Tibial artery (tissue), 4 donors: ENCODE measurements at regions not wholly inside any gene's neighbourhood (a gene's known extent, or its start where the extent isn't known, plus 50 kb on each side); places are given as distances from the start of the nearest gene placed in this dataset.

Experiments
- DNase-seq, 2 donors: peaks; one replicate each; pipeline ENCODE4 v3.0.0-alpha.2; 2019
- H3K27ac ChIP-seq, 2 donors: fragments of 200-600 bp; sonication (generic) in 1 of 2; 1 replicate in 1 of 2; 2 replicates in 1 of 2; pipeline ENCODE4 v1.5.1; 2018 to 2019; ENCODE audit warnings: mild to moderate bottlenecking in 1 of 2
- H3K27me3 ChIP-seq, 2 donors: fragments of 200-600 bp; sonication (generic) in 1 of 2; one replicate each; pipeline versions ENCODE4 v1.5.1 to v1.6.0; 2016 to 2019
- H3K36me3 ChIP-seq, 3 donors: fragments of 200-600 bp; sonication (generic) in 2 of 3; one replicate each; pipeline ENCODE4 v1.5.1; 2016 to 2019; ENCODE audit warnings: mild to moderate bottlenecking in 2 of 3
- H3K4me1 ChIP-seq, 4 donors: fragments of 200-600 bp; sonication (generic) in 2 of 4; 1 replicate in 3 of 4; 2 replicates in 1 of 4; pipeline ENCODE4 v1.5.1; 2016 to 2019
- H3K4me3 ChIP-seq, 2 donors: fragments of 200-600 bp; sonication (generic) in 1 of 2; 1 replicate in 1 of 2; 2 replicates in 1 of 2; pipeline ENCODE4 v1.5.1; 2018 to 2019; ENCODE audit warnings: mild to moderate bottlenecking in 2 of 2
- H3K9me3 ChIP-seq, 3 donors: fragments of 200-600 bp; sonication (generic) in 1 of 3; one replicate each; pipeline ENCODE4 v1.5.1; 2016 to 2019
- CTCF ChIP-seq, 2 experiments: fragments of 200-600 bp in 1 of 2; fragments of 450-650 bp in 1 of 2; IDR thresholded peaks; one replicate each; pipeline ENCODE4 v1.5.1; 2017 to 2019; ENCODE audit warnings: antibody characterized with exemption in 2 of 2, mild to moderate bottlenecking in 1 of 2, moderate library complexity in 1 of 2
- intact Hi-C: fragments of 100-400 bp; cut with DNase I; formaldehyde crosslinking; loops from one replicate; pipeline ENCODE4 v1.15.0; 2023; ENCODE audit warnings: low total_unique reads

DNA sequence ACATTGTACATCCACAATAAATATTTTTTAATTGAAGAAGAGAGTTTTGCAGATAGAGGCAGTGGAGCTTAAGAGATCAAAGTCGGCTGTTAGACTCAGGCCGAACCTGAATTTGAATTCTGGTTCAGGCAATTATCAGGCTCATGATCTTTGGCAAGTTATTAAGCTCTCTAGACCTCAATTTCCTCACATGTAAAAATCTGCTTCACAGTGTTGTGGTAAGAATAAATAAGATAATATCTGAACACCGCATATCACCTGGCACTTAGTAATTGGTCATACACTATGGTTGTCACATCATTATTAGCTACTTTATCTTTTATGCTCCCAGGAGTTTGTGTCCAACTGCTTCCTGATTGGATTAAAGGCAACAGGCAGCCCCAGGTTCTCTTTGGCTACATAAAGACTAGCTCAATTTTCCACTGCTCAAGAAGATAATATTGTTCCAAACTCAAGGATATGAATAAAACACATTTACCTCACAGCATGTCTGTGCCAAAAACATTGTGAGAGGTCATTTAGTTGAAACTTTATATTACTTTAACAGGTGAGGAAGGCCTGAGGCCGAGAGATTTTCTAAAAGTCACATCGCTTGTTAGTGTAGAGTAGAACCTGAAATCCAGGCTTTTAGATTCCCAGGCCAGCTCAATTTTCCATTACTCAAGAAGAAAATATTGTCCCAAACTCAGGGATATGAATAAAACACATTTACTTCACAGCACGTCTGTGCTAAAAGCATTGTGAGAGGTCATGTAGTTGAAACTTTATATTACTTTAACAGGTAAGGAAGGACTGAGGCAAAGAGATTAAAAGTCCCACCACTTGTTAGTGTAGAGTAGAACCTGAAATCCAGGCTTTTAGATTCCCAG lies 289.2 kb upstream of the PTGER4 start:
- no peak overlapping the region for H3K27ac ChIP-seq
- intact Hi-C loops = no loop called here

GRCh38 chr5:40389591-40389990 lies 290.1 kb upstream of the PTGER4 start:
- Histone ChIP-seq H3K4me1 (peaks cover 0 to 11% (median 2%) of the 10 kb centered on the region in 4 donors), H3K27me3 (no peaks in the 10 kb centered on the region), H3K4me3 (no peak overlapping the region), H3K9me3 (no peaks in the 10 kb centered on the region), H3K27ac (no peak overlapping the region), H3K36me3 (no peaks in the 10 kb centered on the region)
- intact Hi-C loops = no loop called here
- DNase-seq = no peak
- TF ChIP-seq CTCF (IDR thresholded peaks at IDR 0.05) = no peak

More for the DNA sequence above, 289.2 kb upstream of the PTGER4 start:
- DNase-seq = no peak
- no peak overlapping the region for H3K4me3 ChIP-seq
- H3K27me3 ChIP-seq = no peaks in the 10 kb centered on the region
- TF ChIP-seq CTCF (IDR thresholded peaks at IDR 0.05) = no peak
- no peaks in the 10 kb centered on the region for H3K9me3 ChIP-seq
- no peaks in the 10 kb centered on the region for H3K36me3 ChIP-seq
- peaks cover 0 to 4% (median 2%) of the 10 kb centered on the region in 4 donors for H3K4me1 ChIP-seq

GRCh38 chr5:40386289-40386688 lies 293.4 kb upstream of the PTGER4 start:
- TF ChIP-seq CTCF (IDR thresholded peaks at IDR 0.05) = no peak
- no peaks in the 10 kb centered on the region for H3K9me3 ChIP-seq
- H3K4me1 ChIP-seq = peaks cover 0 to 26% (median 2%) of the 10 kb centered on the region in 4 donors
- no peaks in the 10 kb centered on the region for H3K36me3 ChIP-seq
- no peak overlapping the region for H3K4me3 ChIP-seq
- H3K27me3 ChIP-seq = no peaks in the 10 kb centered on the region
- no peak overlapping the region for H3K27ac ChIP-seq
- DNase-seq = no peak
- intact Hi-C loops = no loop called here

DNA sequence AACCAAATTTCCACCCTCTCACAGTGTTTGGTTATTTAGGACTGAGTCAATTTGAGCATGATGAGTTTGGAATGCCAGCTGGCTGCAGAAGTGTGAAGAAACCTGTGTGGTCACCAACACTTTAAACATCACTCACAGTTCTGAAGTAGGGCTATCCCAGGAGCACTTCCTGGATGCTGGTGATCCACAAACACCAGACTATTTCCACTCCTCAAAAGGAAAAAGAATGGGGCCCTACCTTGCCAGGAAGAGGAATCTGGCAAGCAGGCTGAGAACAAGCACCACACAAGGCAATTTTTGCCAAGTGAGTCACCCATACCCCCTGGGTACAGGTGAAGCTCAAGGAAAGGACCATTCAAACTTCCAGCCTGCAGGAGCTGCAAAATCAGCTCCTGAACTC lies 294.2 kb upstream of the PTGER4 start:
- Histone ChIP-seq H3K36me3 (no peaks in the 10 kb centered on the region), H3K4me3 (no peak overlapping the region), H3K27ac (no peak overlapping the region), H3K27me3 (no peaks in the 10 kb centered on the region), H3K4me1 (peaks cover 0 to 26% (median 2%) of the 10 kb centered on the region in 4 donors), H3K9me3 (no peaks in the 10 kb centered on the region)
- TF ChIP-seq CTCF (IDR thresholded peaks at IDR 0.05) = no peak
- intact Hi-C loops = no loop called here
- no peak for DNase-seq

- no peak for TF ChIP-seq CTCF (IDR thresholded peaks at IDR 0.05)
- no peak overlapping the region for H3K27ac ChIP-seq
- peaks cover 0 to 26% (median 2%) of the 10 kb centered on the region in 4 donors for H3K4me1 ChIP-seq
- DNase-seq = no peak
- H3K9me3 ChIP-seq = no peaks in the 10 kb centered on the region
- H3K27me3 ChIP-seq = no peaks in the 10 kb centered on the region
- intact Hi-C loops = no loop called here
- H3K4me3 ChIP-seq = no peak overlapping the region
- no peaks in the 10 kb centered on the region for H3K36me3 ChIP-seq
These were observed 294.8 kb upstream of the PTGER4 start for GRCh38 chr5:40384782-40385390.
